HG03139 (cell line): ENCODE measurements at regions not wholly inside any gene's neighbourhood (a gene's known extent, or its start where the extent isn't known, plus 50 kb on each side); places are given as distances from the start of the nearest gene placed in this dataset.

ENCODE experiments used
- ATAC-seq: cut with Tn5 transposase; IDR thresholded peaks from one replicate; pipeline ENCODE4 v1.9.1; 2021; ENCODE audit not compliant: unreplicated experiment

GRCh38 chr4:37058826-37059225 lies 185.7 kb upstream of the NWD2 start:
- ATAC-seq = no peak

- ATAC-seq = no peak
These were observed 178.4 kb upstream of the NWD2 start for GRCh38 chr4:37066159-37066558.

GRCh38 chr4:37068580-37068979 lies 176.0 kb upstream of the NWD2 start:
- ATAC-seq = no peak

GRCh38 chr4:37070041-37070440 lies 174.5 kb upstream of the NWD2 start:
- no peak for ATAC-seq

- ATAC-seq = no peak
These were observed 173.0 kb upstream of the NWD2 start for GRCh38 chr4:37071576-37071975.

- no peak for ATAC-seq
These were observed 171.2 kb upstream of the NWD2 start for GRCh38 chr4:37073226-37073840.

GRCh38 chr4:37082912-37083311 lies 161.6 kb upstream of the NWD2 start:
- ATAC-seq = no peak

GRCh38 chr4:37095925-37096324 lies 148.6 kb upstream of the NWD2 start:
- no peak for ATAC-seq

- no peak for ATAC-seq
These were observed 143.4 kb upstream of the NWD2 start for GRCh38 chr4:37101182-37101581.

GRCh38 chr4:37101686-37102085 lies 142.9 kb upstream of the NWD2 start:
- no peak for ATAC-seq

- no peak for ATAC-seq
These were observed 134.8 kb upstream of the NWD2 start for GRCh38 chr4:37109756-37110155.

- no peak for ATAC-seq
These were observed 119.7 kb upstream of the NWD2 start for GRCh38 chr4:37124800-37125199.

GRCh38 chr4:37126051-37126450 lies 118.5 kb upstream of the NWD2 start:
- no peak for ATAC-seq

GRCh38 chr4:37130465-37130864 lies 114.1 kb upstream of the NWD2 start:
- no peak for ATAC-seq

- no peak for ATAC-seq
These were observed 112.1 kb upstream of the NWD2 start for GRCh38 chr4:37132351-37132974.

- no peak for ATAC-seq
These were observed 111.6 kb upstream of the NWD2 start for GRCh38 chr4:37132975-37133360.

GRCh38 chr4:37138019-37138653 lies 106.4 kb upstream of the NWD2 start:
- no peak for ATAC-seq

GRCh38 chr4:37138789-37139188 lies 105.8 kb upstream of the NWD2 start:
- no peak for ATAC-seq

GRCh38 chr4:37139987-37140386 lies 104.6 kb upstream of the NWD2 start:
- no peak for ATAC-seq

GRCh38 chr4:37146260-37146659 lies 98.3 kb upstream of the NWD2 start:
- ATAC-seq = no peak

GRCh38 chr4:37157476-37158167 lies 86.9 kb upstream of the NWD2 start:
- ATAC-seq = no peak

- ATAC-seq = no peak
These were observed 83.9 kb upstream of the NWD2 start for GRCh38 chr4:37160653-37161052.
